IPS-NIHi11 (cell line): ENCODE measurements at regions not wholly inside any gene's neighbourhood (a gene's known extent, or its start where the extent isn't known, plus 50 kb on each side); places are given as distances from the start of the nearest gene placed in this dataset.
"Not testable (repeated sequence)": the region's sequence is repeated elsewhere in the genome, so short reads cannot be mapped to it uniquely, and the experiment has no call there.

Experiments used
- DNase-seq: peaks from one replicate; pipeline ENCODE4 v3.0.0; 2012; ENCODE audit warnings: mixed read lengths, low spot score

GRCh38 chr17:56690441-56691291 is 97.2 kb downstream of the NOG start:
- DNase-seq, result no peak

- DNase-seq, result no peak
Measured at GRCh38 chr17:56694825-56695224, 101.3 kb downstream of the NOG start.

- DNase-seq, result no peak
Measured at GRCh38 chr17:56697190-56697589, 103.7 kb downstream of the NOG start.

GRCh38 chr17:56699186-56699894 is 105.8 kb downstream of the NOG start:
- peak; percentile 84 for DNase-seq

GRCh38 chr17:56700919-56701420 is 107.5 kb downstream of the NOG start:
- no peak for DNase-seq

GRCh38 chr17:56707312-56708219 is 114.1 kb downstream of the NOG start:
- DNase-seq, result peak; percentile 68

GRCh38 chr17:56708220-56708558 is 114.7 kb downstream of the NOG start:
- DNase-seq, result no peak

GRCh38 chr17:56708670-56709410 is 115.3 kb downstream of the NOG start:
- no peak for DNase-seq

- DNase-seq, result no peak
Measured at GRCh38 chr17:56710986-56711385, 117.5 kb downstream of the NOG start.

- DNase-seq, result peak; percentile 84
Measured at GRCh38 chr17:56715613-56716357, 117.9 kb downstream of the C17orf67 start.

- no peak for DNase-seq
Measured at GRCh38 chr17:56717471-56717870, 116.2 kb downstream of the C17orf67 start.

GRCh38 chr17:56718515-56718914 is 115.2 kb downstream of the C17orf67 start:
- no peak for DNase-seq

- DNase-seq, result no peak
Measured at GRCh38 chr17:56723421-56723820, 110.3 kb downstream of the C17orf67 start.

GRCh38 chr17:56724664-56725063 is 109.1 kb downstream of the C17orf67 start:
- DNase-seq, result no peak

GRCh38 chr17:56725144-56725543 is 108.6 kb downstream of the C17orf67 start:
- DNase-seq, result no peak

GRCh38 chr17:56727876-56728617 is 105.7 kb downstream of the C17orf67 start:
- DNase-seq, result no peak

GRCh38 chr17:56731096-56731495 is 102.6 kb downstream of the C17orf67 start:
- DNase-seq, result not testable (repeated sequence)

GRCh38 chr17:56733833-56734232 is 99.9 kb downstream of the C17orf67 start:
- no peak for DNase-seq

- DNase-seq, result no peak
Measured at GRCh38 chr17:56735842-56736241, 97.9 kb downstream of the C17orf67 start.
